AG20443 (cell line): ENCODE measurements at regions not wholly inside any gene's neighbourhood (a gene's known extent, or its start where the extent isn't known, plus 50 kb on each side); places are given as distances from the start of the nearest gene placed in this dataset.
"Not testable (repeated sequence)": the region's sequence is repeated elsewhere in the genome, so short reads cannot be mapped to it uniquely, and the experiment has no call there.

Source experiments
- DNase-seq: peaks from one replicate; pipeline ENCODE4 v3.0.0; 2012; ENCODE audit warnings: low spot score, mixed read lengths

DNA sequence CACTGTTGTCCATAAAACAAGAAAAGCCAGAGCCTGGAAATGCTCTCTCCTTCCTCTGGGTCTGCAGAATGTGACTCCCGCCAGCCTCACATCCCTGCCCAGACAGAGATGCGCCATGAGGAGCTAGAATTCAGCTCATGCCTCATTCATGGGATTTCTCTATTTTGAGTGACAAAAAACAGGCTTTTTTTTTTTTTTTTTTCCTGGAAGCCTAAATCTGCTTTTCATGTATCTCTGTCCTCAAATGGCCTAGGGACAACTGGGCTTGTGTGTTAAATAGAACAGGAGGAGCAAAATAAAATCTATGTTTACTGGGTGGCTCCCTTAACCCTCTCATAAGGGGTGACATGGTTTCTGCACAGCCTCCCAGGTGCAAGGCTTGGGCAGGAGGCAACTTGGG lies 679.7 kb upstream of the AUTS2 start:
- no peak for DNase-seq

- DNase-seq, result no peak
Measured at GRCh38 chr7:68922850-68923249, 675.4 kb upstream of the AUTS2 start.

GRCh38 chr7:68925241-68925640 lies 673.0 kb upstream of the AUTS2 start:
- no peak for DNase-seq

DNA sequence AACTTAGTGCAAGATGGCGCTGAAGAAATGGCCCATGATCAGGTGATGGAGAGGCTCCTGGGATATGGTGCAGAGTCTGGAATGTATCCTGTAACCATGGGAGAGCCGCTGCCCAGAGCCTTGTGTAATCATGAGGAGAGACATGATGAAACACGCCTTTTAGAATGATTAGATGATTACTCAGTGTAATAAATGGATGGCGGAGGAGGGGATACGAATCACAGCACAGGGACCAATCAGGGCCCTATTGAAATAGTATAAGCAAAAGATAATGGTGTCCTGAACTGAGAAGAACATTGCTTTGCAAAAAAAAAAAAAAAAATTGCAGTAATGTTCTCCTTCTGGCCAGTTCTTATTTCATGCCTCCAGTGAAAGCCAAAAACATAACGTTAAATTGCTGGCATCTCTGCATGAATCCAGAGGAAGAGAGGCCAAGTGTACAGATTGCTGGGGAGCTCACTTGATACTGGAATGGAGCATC lies 668.5 kb upstream of the AUTS2 start:
- DNase-seq, result peak; percentile 87

DNA sequence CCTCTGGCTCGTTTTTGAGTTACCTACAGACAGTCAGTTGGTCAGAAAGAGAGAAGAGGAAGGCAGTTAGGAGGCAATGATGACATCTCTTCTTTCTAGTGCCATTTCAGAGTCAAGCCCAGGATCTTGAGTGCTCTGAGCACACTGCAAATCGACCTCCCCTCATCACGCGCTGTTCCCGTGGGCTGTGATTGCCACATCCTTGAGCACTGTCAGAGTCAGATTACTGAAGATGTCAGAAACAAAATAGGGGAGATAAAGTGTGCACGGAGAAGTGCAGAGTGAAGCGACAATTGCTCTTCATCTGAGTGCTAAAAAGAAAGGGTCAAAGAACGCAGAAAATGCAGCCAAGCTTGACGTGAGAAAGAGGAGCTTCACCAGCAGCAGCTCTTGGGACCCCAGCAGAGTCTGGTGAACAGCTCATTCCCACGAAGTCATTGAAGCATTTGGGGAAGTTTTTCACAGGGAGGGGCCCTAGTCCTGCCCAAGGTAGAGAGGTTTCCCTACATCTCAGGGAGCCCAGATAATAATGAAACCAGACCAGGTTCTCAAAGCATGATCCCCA lies 661.7 kb upstream of the AUTS2 start:
- DNase-seq, result no peak

DNA sequence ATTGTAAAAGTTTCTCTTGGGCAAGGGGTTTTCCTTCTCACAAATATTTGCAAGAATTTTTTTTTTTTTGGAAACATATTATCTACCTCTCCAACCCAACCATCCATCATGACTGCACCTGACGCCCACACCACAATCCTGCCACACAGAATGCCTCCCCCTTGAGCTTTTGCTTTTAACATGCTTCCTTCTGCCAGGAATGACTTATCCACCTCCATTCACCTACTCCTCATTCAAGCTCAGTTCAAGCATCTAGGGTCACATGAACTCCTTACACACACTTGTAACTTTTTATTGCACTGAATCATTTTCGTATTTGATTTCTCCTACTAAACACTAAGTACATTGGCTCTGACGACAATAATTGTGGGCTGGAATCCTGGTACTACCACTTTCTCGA lies 660.1 kb upstream of the AUTS2 start:
- DNase-seq, result no peak

DNA sequence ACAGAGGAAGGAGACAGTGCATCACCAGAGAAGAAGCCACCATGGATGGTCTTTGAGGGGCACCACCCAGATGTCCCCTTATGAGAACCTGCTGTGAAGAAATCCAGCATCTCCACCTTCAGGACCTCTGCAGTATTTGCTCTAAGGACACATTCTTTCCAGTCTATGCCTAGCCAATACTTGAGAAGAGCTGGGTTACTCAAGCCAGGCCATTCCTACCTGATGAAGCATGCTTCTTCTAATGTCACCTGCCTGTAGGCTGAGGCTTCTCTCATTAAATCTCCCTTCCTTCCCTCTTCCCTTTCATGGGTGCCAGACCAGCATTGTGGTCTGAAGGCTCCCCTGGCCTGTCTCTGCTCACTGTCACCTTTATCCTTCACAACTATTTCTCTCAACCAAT lies 654.5 kb upstream of the AUTS2 start:
- DNase-seq, result no peak

DNA sequence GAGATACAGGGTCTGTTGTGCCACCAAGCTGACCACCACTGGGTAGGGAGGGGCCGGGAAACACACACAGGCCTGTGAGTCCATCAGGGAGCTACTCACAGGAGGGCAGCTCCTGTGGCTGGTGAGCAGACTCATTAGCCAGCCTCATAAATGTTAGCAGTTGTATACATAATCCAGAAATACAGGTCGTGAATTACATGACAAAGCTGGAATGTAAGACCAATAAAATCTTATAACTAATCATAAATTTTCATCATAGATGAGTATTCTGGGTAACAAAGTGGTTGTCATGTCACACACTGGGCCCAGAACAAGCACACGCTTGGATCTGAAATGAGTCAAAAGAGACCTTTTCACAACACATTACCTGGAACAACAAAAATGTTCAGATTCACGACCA lies 642.6 kb upstream of the AUTS2 start:
- DNase-seq, result no peak

DNA sequence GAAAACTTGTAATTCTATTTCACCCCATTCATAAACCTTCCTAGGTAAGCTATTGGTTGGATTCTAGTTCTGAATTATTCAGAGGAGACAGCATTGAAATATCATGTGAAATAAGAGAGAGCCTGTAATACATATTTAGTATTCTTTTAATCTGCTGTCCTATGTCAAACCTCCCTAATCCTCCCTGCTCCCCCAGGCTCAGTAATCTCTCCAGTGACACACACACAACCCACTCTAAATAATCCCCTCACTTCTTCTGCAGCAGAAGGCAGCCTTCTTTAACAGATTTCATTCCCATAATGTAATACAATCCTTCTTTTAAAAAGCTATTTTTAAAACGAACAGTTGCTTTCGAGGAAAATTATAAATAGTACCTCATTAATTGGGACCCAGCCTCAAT lies 639.7 kb upstream of the AUTS2 start:
- no peak for DNase-seq

DNA sequence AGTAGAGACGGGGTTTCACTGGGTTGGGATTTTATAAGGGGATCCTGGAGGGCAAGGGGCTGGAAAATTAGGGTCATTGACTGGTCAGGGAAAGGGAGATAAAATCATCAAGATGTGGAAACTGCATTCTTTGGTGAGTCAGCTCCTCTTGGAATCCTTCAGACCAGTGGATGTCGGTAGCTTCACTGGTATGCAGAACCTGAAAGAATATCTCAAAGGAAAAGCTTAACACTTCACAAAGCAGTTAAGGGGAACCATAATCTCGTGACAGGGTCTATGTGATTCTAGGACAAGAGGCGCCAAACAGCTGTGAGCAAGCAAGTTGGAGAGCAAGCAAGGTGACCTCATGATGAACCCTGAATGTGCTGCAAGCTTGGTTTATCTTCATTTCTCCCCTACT lies 634.7 kb upstream of the AUTS2 start:
- peak; percentile 70 for DNase-seq

GRCh38 chr7:68964060-68964459 lies 634.2 kb upstream of the AUTS2 start:
- peak; percentile 47 for DNase-seq

- no peak for DNase-seq
Measured at GRCh38 chr7:68965351-68965750, 632.9 kb upstream of the AUTS2 start.

DNA sequence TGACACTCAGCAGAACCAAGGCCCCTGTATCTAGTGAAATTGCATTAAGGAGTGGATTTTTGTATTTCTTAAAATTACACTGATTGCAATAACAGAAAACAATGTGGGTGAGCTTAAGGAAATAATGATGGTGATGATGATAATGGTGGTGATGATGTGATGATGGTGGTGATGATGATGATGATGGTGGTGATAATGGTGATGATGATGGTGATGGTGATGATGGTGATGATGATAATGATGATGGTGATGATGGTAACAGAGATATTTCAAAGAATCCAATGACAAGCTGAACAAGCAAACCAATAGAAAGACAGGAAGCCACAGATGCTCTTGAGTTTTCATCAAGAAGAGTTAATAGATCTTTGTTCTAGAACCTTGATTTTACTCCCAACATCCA lies 630.7 kb upstream of the AUTS2 start:
- no peak for DNase-seq

- DNase-seq, result no peak
Measured at GRCh38 chr7:68969571-68969970, 628.7 kb upstream of the AUTS2 start.

GRCh38 chr7:68971634-68972340 lies 626.5 kb upstream of the AUTS2 start:
- DNase-seq, result no peak

DNA sequence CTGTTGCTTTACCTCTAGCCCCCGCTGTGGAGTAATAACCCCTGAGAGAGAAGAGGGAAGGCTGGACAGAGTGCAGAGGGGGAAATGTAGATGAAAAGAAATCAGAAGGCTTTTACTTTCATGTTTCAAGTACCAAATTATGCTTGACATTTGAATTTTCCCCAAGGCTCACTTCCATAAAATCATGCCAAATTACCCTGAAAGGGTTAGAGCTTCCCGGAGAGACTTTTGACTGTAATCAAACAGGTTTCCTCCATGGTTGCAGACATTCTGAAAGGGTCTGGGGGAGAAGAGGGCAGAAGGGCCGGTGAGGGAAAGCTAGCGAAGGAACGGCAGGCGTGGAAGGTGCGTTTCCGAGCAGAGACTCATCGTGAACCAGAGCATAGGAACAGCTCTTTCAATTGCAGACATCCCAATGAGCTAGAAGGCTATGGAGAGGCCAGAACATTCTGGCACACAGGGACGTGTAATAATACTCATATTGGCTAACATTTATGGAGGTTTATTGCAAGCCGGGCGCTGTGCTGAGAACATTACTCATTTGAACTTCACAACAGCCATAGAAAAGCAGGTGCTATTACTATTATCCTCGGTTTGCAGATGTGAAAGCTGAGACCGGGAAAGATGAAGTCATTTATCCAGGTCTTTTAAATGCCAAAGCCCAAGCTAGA lies 620.8 kb upstream of the AUTS2 start:
- no peak for DNase-seq

DNA sequence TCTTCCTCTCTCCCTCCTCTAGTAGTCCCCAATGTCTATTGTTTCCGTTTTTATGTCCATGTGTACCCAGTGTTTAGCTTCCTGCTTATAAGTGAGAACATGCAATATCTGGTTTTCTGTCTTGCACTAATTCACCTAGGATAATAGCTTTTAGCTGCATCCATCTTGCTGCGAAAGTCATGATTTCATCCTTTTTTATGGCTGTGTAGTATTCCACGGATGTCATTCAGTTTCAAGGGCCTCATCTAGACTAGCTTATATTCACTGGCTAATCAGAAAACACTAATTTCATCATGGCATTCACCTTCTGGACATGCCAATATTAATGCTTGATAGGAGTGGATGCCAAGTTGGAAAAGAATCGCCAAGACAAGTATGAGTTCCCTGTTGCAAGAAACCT lies 619.6 kb upstream of the AUTS2 start:
- no peak for DNase-seq

GRCh38 chr7:68980011-68980410 lies 618.3 kb upstream of the AUTS2 start:
- DNase-seq, result peak; percentile 23

DNA sequence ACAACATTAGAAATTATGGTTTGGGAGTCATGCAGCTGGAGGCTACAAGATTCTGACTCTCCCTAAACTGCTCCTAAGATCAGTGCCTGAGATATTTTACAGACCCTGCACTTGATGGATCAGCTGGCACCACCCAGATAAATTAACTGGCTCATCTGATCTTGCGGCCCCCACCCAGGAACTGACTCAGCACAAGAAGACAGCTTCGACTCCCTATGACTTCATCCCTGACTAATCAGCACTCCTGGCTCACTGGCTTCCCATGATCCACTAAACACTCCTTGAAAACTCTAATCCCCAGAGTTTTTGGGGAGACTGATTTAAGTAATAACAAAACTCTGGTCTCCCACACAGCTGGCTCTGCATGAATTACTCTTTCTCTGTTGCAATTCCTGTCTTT lies 617.8 kb upstream of the AUTS2 start:
- not testable (repeated sequence) for DNase-seq

DNA sequence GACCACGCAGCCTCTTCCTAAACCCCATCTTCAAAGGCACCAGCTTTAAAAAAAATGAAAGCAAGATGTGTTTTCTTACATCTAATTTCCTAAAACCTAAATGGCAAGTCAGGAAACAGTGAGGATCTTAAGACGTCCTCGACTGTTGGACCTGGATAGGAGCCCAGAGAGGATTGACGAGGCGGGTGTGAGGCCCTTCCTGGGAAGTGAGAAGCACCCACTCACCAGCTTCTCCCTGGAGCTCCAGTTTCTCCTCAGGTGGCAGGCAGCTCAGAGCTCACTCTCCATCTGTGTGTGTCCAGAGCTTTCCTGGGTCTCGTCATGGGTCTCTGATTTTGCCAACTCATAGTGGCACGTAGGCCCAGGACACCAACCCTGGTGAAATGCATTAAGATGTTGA lies 614.0 kb upstream of the AUTS2 start:
- DNase-seq, result no peak

DNA sequence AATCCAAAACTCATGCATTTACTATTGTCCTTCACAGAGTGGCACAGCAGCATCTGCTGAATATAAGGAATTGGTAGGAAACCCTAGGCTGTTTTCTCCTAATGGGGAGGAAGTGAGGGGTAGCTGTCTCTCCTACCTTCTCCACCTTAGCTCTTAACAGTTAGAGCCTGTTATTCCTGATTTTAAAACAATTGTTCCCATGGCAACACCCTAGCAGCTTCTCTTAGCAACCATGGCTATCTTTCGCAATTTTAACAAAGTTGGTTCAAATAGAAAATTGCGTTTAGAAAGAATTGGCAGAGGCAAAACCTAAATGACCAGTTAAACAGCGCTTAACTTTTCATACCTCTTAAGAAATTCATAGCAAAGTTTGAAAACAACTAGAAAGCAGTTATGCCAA lies 603.4 kb upstream of the AUTS2 start:
- no peak for DNase-seq

- DNase-seq, result no peak
Measured at GRCh38 chr7:68998136-68998535, 600.1 kb upstream of the AUTS2 start.

DNA sequence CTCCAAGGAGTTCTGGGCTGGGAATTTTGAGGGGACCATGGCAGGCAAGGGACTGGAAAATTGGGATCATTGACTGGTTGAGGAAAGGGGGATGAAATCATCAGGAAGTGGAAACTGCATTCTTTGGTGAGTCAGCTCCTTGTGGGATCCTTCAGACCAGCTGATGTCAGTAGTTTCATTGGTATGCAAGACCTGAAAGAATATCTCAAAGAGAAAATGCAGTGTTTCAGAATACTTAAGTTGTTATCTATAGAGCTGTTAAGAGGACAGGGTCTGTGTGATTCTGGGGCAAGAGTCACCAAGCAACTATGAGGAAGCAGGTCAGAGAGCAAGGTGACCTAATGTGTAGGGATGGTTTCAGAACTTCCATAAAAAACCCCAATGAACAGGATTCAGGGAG lies 595.9 kb upstream of the AUTS2 start:
- peak; percentile 56 for DNase-seq

- no peak for DNase-seq
Measured at GRCh38 chr7:69012149-69012548, 586.1 kb upstream of the AUTS2 start.
